Thyroid gland (tissue), 4 donors: ENCODE measurements at regions not wholly inside any gene's neighbourhood (a gene's known extent, or its start where the extent isn't known, plus 50 kb on each side); places are given as distances from the start of the nearest gene placed in this dataset.

Experiments used
- DNase-seq, 2 donors: peaks; one replicate each; pipeline ENCODE4 v3.0.0-alpha.2; 2019
- H3K27ac ChIP-seq, 3 donors: fragments of 200-600 bp; sonication (generic); 1 replicate in 2 of 3; 2 replicates in 1 of 3; pipeline ENCODE4 v1.5.1; 2016 to 2019; ENCODE audit warnings: mild to moderate bottlenecking in 1 of 3, moderate library complexity in 1 of 3
- H3K27me3 ChIP-seq: fragments of 200-600 bp; sonication (generic); one replicate; pipeline ENCODE4 v1.5.1; 2019
- H3K36me3 ChIP-seq, 2 donors: fragments of 200-600 bp; sonication (generic); one replicate each; pipeline ENCODE4 v1.5.1; 2016 to 2019
- H3K4me1 ChIP-seq, 2 donors: fragments of 200-600 bp; sonication (generic); one replicate each; pipeline ENCODE4 v1.5.1; 2017 to 2019
- H3K4me3 ChIP-seq, 3 donors: fragments of 200-600 bp; sonication (generic); replicated peaks in 1 of 3; 1 replicate in 2 of 3; 2 replicates in 1 of 3; pipeline ENCODE4 v1.5.1; 2016; ENCODE audit warnings: mild to moderate bottlenecking in 1 of 3
- H3K9me3 ChIP-seq: fragments of 200-600 bp; sonication (generic); one replicate; pipeline ENCODE4 v1.5.1; 2017
- CTCF ChIP-seq, 6 experiments: fragments of 200-600 bp in 3 of 6; fragments of 450-650 bp in 3 of 6; sonication (generic) in 3 of 6; IDR thresholded peaks; one replicate each; pipeline ENCODE4 v1.5.1; 2016 to 2019; ENCODE audit warnings: antibody characterized with exemption in 6 of 6, mild to moderate bottlenecking in 2 of 6, inconsistent platforms in 1 of 6, moderate library complexity in 1 of 6
- POLR2A ChIP-seq, 2 donors: fragments of 450-650 bp; IDR thresholded peaks; one replicate each; pipeline ENCODE4 v1.6.1; 2017; ENCODE audit warnings: antibody characterized with exemption in 2 of 2, mild to moderate bottlenecking in 2 of 2, moderate library complexity in 1 of 2
- WGBS, 2 donors: methylation state at CpG; one replicate each; pipeline ENCODE4 v1.1.5; 2017; 5-methylcytosine and 5-hydroxymethylcytosine counted together
- intact Hi-C: fragments of 100-400 bp; cut with DNase I; formaldehyde crosslinking; loops from one replicate; pipeline ENCODE4 v1.15.1; 2023

GRCh38 chr4:18559492-18559891 is 537.9 kb upstream of the LCORL start:
- Histone ChIP-seq H3K4me3 (no peak overlapping the region), H3K36me3 (no peaks in the 10 kb centered on the region), H3K27ac (no peak overlapping the region), H3K4me1 (no peaks in the 10 kb centered on the region), H3K9me3 (no peaks in the 10 kb centered on the region), H3K27me3 (no peaks in the 10 kb centered on the region)
- intact Hi-C loops = no loop called here
- TF ChIP-seq CTCF (IDR thresholded peaks at IDR 0.05) (no peak), POLR2A (IDR thresholded peaks at IDR 0.05) (no peak)
- 83 to 89% methylated on average over 1 to 3 of the region's 3 CpGs for WGBS, 2 donors
- DNase-seq = no peak

- H3K4me1 ChIP-seq = no peaks in the 10 kb centered on the region
- no peak for DNase-seq
- no peak for TF ChIP-seq POLR2A (IDR thresholded peaks at IDR 0.05)
- TF ChIP-seq CTCF (IDR thresholded peaks at IDR 0.05) = no peak
- H3K27me3 ChIP-seq = no peaks in the 10 kb centered on the region
- intact Hi-C loops = no loop called here
- H3K27ac ChIP-seq = no peak overlapping the region
- WGBS, 2 donors = 82 to 93% methylated on average over 1 of the region's 1 CpG
- no peak overlapping the region for H3K4me3 ChIP-seq
- H3K9me3 ChIP-seq = no peaks in the 10 kb centered on the region
- H3K36me3 ChIP-seq = no peaks in the 10 kb centered on the region
These were observed 534.8 kb upstream of the LCORL start for GRCh38 chr4:18556402-18556801.

- Histone ChIP-seq H3K27me3 (no peaks in the 10 kb centered on the region), H3K9me3 (no peaks in the 10 kb centered on the region), H3K27ac (no peak overlapping the region), H3K4me1 (no peaks in the 10 kb centered on the region), H3K36me3 (no peaks in the 10 kb centered on the region), H3K4me3 (no peak overlapping the region)
- DNase-seq = no peak
- TF ChIP-seq CTCF (IDR thresholded peaks at IDR 0.05) (no peak), POLR2A (IDR thresholded peaks at IDR 0.05) (no peak)
- 70 to 72% methylated on average over 6 of the region's 6 CpGs for WGBS, 2 donors
- intact Hi-C loops = no loop called here
These were observed 518.8 kb upstream of the LCORL start for GRCh38 chr4:18540349-18540748.

- Histone ChIP-seq H3K4me1 (no peaks in the 10 kb centered on the region), H3K36me3 (no peaks in the 10 kb centered on the region), H3K27ac (no peak overlapping the region), H3K9me3 (no peaks in the 10 kb centered on the region), H3K27me3 (no peaks in the 10 kb centered on the region), H3K4me3 (no peak overlapping the region)
- no peak for DNase-seq
- TF ChIP-seq CTCF (IDR thresholded peaks at IDR 0.05) = no peak
- TF ChIP-seq POLR2A (IDR thresholded peaks at IDR 0.05) = no peak
- 67 to 77% methylated on average over 2 of the region's 2 CpGs for WGBS, 2 donors
- intact Hi-C loops = no loop called here
These were observed 516.6 kb upstream of the LCORL start for GRCh38 chr4:18538121-18538520.

- no peaks in the 10 kb centered on the region for H3K9me3 ChIP-seq
- TF ChIP-seq POLR2A (IDR thresholded peaks at IDR 0.05) = no peak
- H3K4me3 ChIP-seq = no peak overlapping the region
- no peaks in the 10 kb centered on the region for H3K36me3 ChIP-seq
- no peaks in the 10 kb centered on the region for H3K4me1 ChIP-seq
- no peak overlapping the region for H3K27ac ChIP-seq
- 60% methylated on average over 2 of the region's 2 CpGs for WGBS, 2 donors
- no peaks in the 10 kb centered on the region for H3K27me3 ChIP-seq
- DNase-seq = no peak
- intact Hi-C loops = no loop called here
These were observed 514.9 kb upstream of the LCORL start for GRCh38 chr4:18536428-18536827.

GRCh38 chr4:18535948-18536347 is 514.4 kb upstream of the LCORL start:
- TF ChIP-seq POLR2A (IDR thresholded peaks at IDR 0.05) (no peak), CTCF (IDR thresholded peaks at IDR 0.05) (no peak)
- no peak overlapping the region for H3K27ac ChIP-seq
- H3K36me3 ChIP-seq = no peaks in the 10 kb centered on the region
- DNase-seq = no peak
- no peak overlapping the region for H3K4me3 ChIP-seq
- no peaks in the 10 kb centered on the region for H3K27me3 ChIP-seq
- intact Hi-C loops = no loop called here
- H3K4me1 ChIP-seq = no peaks in the 10 kb centered on the region
- no peaks in the 10 kb centered on the region for H3K9me3 ChIP-seq
